WTC11 (cell line): ENCODE measurements at regions not wholly inside any gene's neighbourhood (a gene's known extent, or its start where the extent isn't known, plus 50 kb on each side); places are given as distances from the start of the nearest gene placed in this dataset.
A peak's percentile ranks its signal among the peaks of the same experiment; 100 is the strongest.

Experiments used
- ATAC-seq: fragments of 200-7000 bp; cut with Tn5 transposase; 2 replicates; pipeline ENCODE4 v1.10.0; 2021; ENCODE audit warnings: mild to moderate bottlenecking, moderate library complexity
- CTCF ChIA-PET: fragments of 300-600 bp; sonication (Branson Sonifier 250); formaldehyde crosslinking; loops from one replicate; lab custom pipeline; 2021; ENCODE audit warnings: antibody characterized with exemption; lab: Charles Lee
- POLR2A ChIA-PET: fragments of 350-600 bp; sonication (Branson Sonifier 250); formaldehyde crosslinking; loops from one replicate; lab custom pipeline; 2021; ENCODE audit warnings: antibody characterized with exemption; lab: Charles Lee
- DNase-seq: peaks from one replicate; pipeline ENCODE4 v3.0.0; 2021; ENCODE audit warnings: low spot score
- H3K27ac Mint-ChIP-seq: 2 replicates; pipeline ENCODE4 v1.8.0; 2021; ENCODE audit warnings: mixed read lengths
- H3K27me3 Mint-ChIP-seq: 2 replicates; pipeline ENCODE4 v1.8.0; 2021; ENCODE audit warnings: low read depth, mild to moderate bottlenecking, moderate library complexity, mixed read lengths
- H3K36me3 Mint-ChIP-seq: 2 replicates; pipeline ENCODE4 v1.8.0; 2021; ENCODE audit warnings: mixed read lengths
- H3K4me1 Mint-ChIP-seq: 2 replicates; pipeline ENCODE4 v1.8.0; 2022; ENCODE audit warnings: mixed read lengths
- H3K4me3 Mint-ChIP-seq: 2 replicates; pipeline ENCODE4 v1.8.0; 2021; ENCODE audit warnings: mild to moderate bottlenecking, moderate library complexity, mixed read lengths
- H3K9me3 Mint-ChIP-seq: 2 replicates; pipeline ENCODE4 v1.8.0; 2021; ENCODE audit warnings: mixed read lengths
- CDX4 ChIP-seq: fragments of 250-450 bp; sonication (Bioruptor Pico); IDR thresholded peaks from 2 replicates; pipeline ENCODE4 v1.9.0; 2021; ENCODE audit warnings: moderate library complexity, mild to moderate bottlenecking, inconsistent platforms, borderline replicate concordance
- E2F5 ChIP-seq: sonication (generic); formaldehyde crosslinking; IDR thresholded peaks from 2 replicates; pipeline ENCODE4 v1.8.1; 2022; ENCODE audit warnings: mild to moderate bottlenecking, moderate library complexity, missing genetic modification reagents
- FOXK1 ChIP-seq: sonication (generic); formaldehyde crosslinking; IDR thresholded peaks from 2 replicates; pipeline ENCODE4 v1.8.0; 2022; ENCODE audit warnings: mild to moderate bottlenecking, moderate library complexity, missing genetic modification reagents
- GABPB1 ChIP-seq: sonication (generic); formaldehyde crosslinking; IDR thresholded peaks from 2 replicates; pipeline ENCODE4 v1.8.1; 2023; ENCODE audit warnings: mild to moderate bottlenecking, missing genetic modification reagents
- GRHL2 ChIP-seq: fragments of 250-450 bp; sonication (Bioruptor Pico); IDR thresholded peaks from 2 replicates; pipeline ENCODE4 v1.8.0; 2022; ENCODE audit warnings: mild to moderate bottlenecking, moderate library complexity; ENCODE audit not compliant: insufficient replicate concordance, severe bottlenecking
- HMGA2 ChIP-seq: fragments of 250-450 bp; sonication (Bioruptor Pico); IDR thresholded peaks from 2 replicates; pipeline ENCODE4 v1.4.0; 2021; ENCODE audit warnings: mild to moderate bottlenecking, moderate library complexity
- MXD4 ChIP-seq: fragments of 250-450 bp; sonication (Bioruptor Pico); IDR thresholded peaks from 2 replicates; pipeline ENCODE4 v1.8.0; 2021; ENCODE audit warnings: mild to moderate bottlenecking, moderate library complexity, borderline replicate concordance
- MYBL2 ChIP-seq: sonication (generic); formaldehyde crosslinking; IDR thresholded peaks from 2 replicates; pipeline ENCODE4 v1.8.1; 2023; ENCODE audit warnings: mild to moderate bottlenecking, moderate library complexity, missing genetic modification reagents
- NR1H2 ChIP-seq: sonication (generic); formaldehyde crosslinking; IDR thresholded peaks from 2 replicates; pipeline ENCODE4 v1.9.0; 2021; ENCODE audit warnings: mild to moderate bottlenecking, moderate library complexity, missing genetic modification reagents
- NR2C2 ChIP-seq: sonication (generic); formaldehyde crosslinking; IDR thresholded peaks from 2 replicates; pipeline ENCODE4 v1.8.0; 2022; ENCODE audit warnings: mild to moderate bottlenecking, missing genetic modification reagents
- SOX15 ChIP-seq: fragments of 250-450 bp; sonication (Bioruptor Pico); IDR thresholded peaks from 2 replicates; pipeline ENCODE4 v1.9.0; 2021; ENCODE audit warnings: mild to moderate bottlenecking
- SP1 ChIP-seq: sonication (generic); formaldehyde crosslinking; conservative IDR thresholded peaks from 2 replicates; pipeline ENCODE4 v1.8.1; 2022; ENCODE audit warnings: missing genetic modification reagents
- TCF7 ChIP-seq: sonication (generic); formaldehyde crosslinking; IDR thresholded peaks from 2 replicates; pipeline ENCODE4 v1.8.0; 2022; ENCODE audit warnings: mild to moderate bottlenecking, low read depth, missing genetic modification reagents, moderate library complexity
- ZNF263 ChIP-seq: sonication (generic); formaldehyde crosslinking; IDR thresholded peaks from 2 replicates; pipeline ENCODE4 v1.8.1; 2022; ENCODE audit warnings: low read depth, mild to moderate bottlenecking, moderate library complexity, missing genetic modification reagents
- ZNF396 ChIP-seq: fragments of 250-450 bp; sonication (Bioruptor Pico); IDR thresholded peaks from 2 replicates; pipeline ENCODE4 v1.8.0; 2021; ENCODE audit warnings: mild to moderate bottlenecking, moderate library complexity, borderline replicate concordance
- ZNF416 ChIP-seq: fragments of 250-450 bp; sonication (Bioruptor Pico); IDR thresholded peaks from 2 replicates; pipeline ENCODE4 v1.9.0; 2021; ENCODE audit warnings: mild to moderate bottlenecking, inconsistent platforms
- ZNF425 ChIP-seq: fragments of 250-450 bp; sonication (Bioruptor Pico); conservative IDR thresholded peaks from 2 replicates; pipeline ENCODE4 v1.9.0; 2021; ENCODE audit warnings: mild to moderate bottlenecking
- ZNF671 ChIP-seq: fragments of 250-450 bp; sonication (Bioruptor Pico); IDR thresholded peaks from 2 replicates; pipeline ENCODE4 v1.8.0; 2021; ENCODE audit warnings: mild to moderate bottlenecking
- TF ChIP-seq, protein P1 (sequence below): sonication (generic); formaldehyde crosslinking; IDR thresholded peaks from 2 replicates; pipeline ENCODE4 v1.8.1; 2023; ENCODE audit warnings: mild to moderate bottlenecking, missing genetic modification reagents
- TF ChIP-seq, protein P2 (sequence below): sonication (generic); formaldehyde crosslinking; IDR thresholded peaks from 2 replicates; pipeline ENCODE4 v1.8.0; 2022; ENCODE audit warnings: mild to moderate bottlenecking, missing genetic modification reagents
- TF ChIP-seq, protein P3 (sequence below): sonication (generic); formaldehyde crosslinking; IDR thresholded peaks from 2 replicates; pipeline ENCODE4 v1.8.1; 2022; ENCODE audit warnings: missing genetic modification reagents, borderline replicate concordance
- TF ChIP-seq, protein P4 (sequence below): fragments of 250-450 bp; sonication (Bioruptor Pico); IDR thresholded peaks from 2 replicates; pipeline ENCODE4 v1.9.0; 2021; ENCODE audit warnings: mild to moderate bottlenecking

DNA sequence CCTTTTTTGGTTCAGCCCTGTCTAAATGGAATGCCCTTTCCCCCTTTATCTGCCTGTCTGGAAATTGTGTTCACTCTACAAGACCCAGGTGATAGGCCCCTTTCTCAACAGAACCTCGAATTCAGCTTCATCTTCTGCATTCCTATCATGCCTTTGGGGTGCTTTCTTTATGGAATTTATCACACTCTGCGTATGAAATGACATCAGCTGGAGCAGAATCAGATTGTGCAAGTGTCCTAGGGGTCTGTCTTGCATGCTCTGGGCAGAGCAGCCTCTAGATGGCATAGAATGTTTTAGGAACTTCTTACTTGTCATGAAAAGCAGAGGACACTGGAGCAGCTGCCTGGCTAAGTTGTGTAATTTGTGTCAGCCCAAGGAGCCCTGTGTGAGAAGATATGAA lies 84.9 kb downstream of the ISL1 start:
- no peaks in the 10 kb centered on the region for H3K27me3 Mint-ChIP-seq
- no peaks in the 10 kb centered on the region for H3K36me3 Mint-ChIP-seq
- no peak overlapping the region for H3K27ac Mint-ChIP-seq
- ATAC-seq (peak; percentile 67), DNase-seq (no peak)
- H3K9me3 Mint-ChIP-seq = no peaks in the 10 kb centered on the region
- no peak overlapping the region for H3K4me3 Mint-ChIP-seq
- TF ChIP-seq NR1H2 (CRISPR knock-in tag) = no peak
- no peak for TF ChIP-seq ZNF263 (CRISPR knock-in tag)
- no peak for TF ChIP-seq ZNF416 (CRISPR knock-in tag)
- ChIA-PET CTCF (no interaction called here), POLR2A (no interaction called here)
- H3K4me1 Mint-ChIP-seq = peaks cover 14% of the 10 kb centered on the region

DNA sequence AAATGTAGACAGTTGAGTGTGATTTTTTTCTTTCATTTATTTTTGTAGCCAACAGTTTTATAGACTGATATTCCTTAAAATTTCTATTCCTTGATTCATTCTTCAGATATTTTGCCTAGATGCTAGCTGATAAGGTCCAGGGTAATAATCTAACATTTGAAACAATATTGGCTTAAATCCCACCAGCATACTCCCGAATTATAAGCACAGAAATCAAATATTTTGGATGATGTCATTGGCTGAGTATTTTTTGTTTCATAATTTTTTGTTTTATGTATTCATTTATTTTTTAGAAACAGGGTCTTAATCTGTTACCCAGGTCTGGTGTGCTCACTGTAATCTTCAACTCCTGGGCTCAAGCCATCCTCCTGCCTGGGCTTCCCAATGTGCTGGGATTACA lies 88.4 kb downstream of the ISL1 start:
- no peaks in the 10 kb centered on the region for H3K27me3 Mint-ChIP-seq
- CTCF ChIA-PET = no interaction called here
- TF ChIP-seq FOXK1 = no peak
- no peak for TF ChIP-seq ZNF425
- TF ChIP-seq E2F5 (CRISPR knock-in tag) = no peak
- TF ChIP-seq, protein P1, sequence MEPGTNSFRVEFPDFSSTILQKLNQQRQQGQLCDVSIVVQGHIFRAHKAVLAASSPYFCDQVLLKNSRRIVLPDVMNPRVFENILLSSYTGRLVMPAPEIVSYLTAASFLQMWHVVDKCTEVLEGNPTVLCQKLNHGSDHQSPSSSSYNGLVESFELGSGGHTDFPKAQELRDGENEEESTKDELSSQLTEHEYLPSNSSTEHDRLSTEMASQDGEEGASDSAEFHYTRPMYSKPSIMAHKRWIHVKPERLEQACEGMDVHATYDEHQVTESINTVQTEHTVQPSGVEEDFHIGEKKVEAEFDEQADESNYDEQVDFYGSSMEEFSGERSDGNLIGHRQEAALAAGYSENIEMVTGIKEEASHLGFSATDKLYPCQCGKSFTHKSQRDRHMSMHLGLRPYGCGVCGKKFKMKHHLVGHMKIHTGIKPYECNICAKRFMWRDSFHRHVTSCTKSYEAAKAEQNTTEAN (CRISPR knock-in tag) = no peak
- no peak for TF ChIP-seq ZNF396
- no peak for TF ChIP-seq MYBL2 (CRISPR knock-in tag)
- TF ChIP-seq HMGA2 (CRISPR knock-in tag) = no peak
- TF ChIP-seq SP1 (CRISPR knock-in tag) = no peak
- TF ChIP-seq, protein P2, sequence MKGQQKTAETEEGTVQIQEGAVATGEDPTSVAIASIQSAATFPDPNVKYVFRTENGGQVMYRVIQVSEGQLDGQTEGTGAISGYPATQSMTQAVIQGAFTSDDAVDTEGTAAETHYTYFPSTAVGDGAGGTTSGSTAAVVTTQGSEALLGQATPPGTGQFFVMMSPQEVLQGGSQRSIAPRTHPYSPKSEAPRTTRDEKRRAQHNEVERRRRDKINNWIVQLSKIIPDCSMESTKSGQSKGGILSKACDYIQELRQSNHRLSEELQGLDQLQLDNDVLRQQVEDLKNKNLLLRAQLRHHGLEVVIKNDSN = no peak
- TF ChIP-seq CDX4 = no peak
- TF ChIP-seq GABPB1 (CRISPR knock-in tag) = no peak
- TF ChIP-seq ZNF671 (CRISPR knock-in tag) = no peak
- TF ChIP-seq SOX15 = no peak
- TF ChIP-seq NR2C2 (CRISPR knock-in tag) = no peak
- TF ChIP-seq, protein P3, sequence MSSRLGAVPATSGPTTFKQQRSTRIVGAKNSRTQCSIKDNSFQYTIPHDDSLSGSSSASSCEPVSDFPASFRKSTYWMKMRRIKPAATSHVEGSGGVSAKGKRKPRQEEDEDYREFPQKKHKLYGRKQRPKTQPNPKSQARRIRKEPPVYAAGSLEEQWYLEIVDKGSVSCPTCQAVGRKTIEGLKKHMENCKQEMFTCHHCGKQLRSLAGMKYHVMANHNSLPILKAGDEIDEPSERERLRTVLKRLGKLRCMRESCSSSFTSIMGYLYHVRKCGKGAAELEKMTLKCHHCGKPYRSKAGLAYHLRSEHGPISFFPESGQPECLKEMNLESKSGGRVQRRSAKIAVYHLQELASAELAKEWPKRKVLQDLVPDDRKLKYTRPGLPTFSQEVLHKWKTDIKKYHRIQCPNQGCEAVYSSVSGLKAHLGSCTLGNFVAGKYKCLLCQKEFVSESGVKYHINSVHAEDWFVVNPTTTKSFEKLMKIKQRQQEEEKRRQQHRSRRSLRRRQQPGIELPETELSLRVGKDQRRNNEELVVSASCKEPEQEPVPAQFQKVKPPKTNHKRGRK = no peak
- TF ChIP-seq TCF7 (CRISPR knock-in tag) = no peak
- TF ChIP-seq, protein P4, sequence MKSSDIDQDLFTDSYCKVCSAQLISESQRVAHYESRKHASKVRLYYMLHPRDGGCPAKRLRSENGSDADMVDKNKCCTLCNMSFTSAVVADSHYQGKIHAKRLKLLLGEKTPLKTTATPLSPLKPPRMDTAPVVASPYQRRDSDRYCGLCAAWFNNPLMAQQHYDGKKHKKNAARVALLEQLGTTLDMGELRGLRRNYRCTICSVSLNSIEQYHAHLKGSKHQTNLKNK = no peak
- no peak for TF ChIP-seq MXD4 (CRISPR knock-in tag)
- TF ChIP-seq GRHL2 (CRISPR knock-in tag) = no peak
- TF ChIP-seq, all 79 proteins: peak for 0
- Mint-ChIP-seq H3K4me3 (no peak overlapping the region), H3K27ac (no peak overlapping the region), H3K9me3 (no peaks in the 10 kb centered on the region), H3K36me3 (no peaks in the 10 kb centered on the region), H3K4me1 (peaks cover 6% of the 10 kb centered on the region)
- DNase-seq = no peak
- ATAC-seq = no peak
- POLR2A ChIA-PET = no interaction called here
